ENCODE measurements at regions not wholly inside any gene's neighbourhood (a gene's known extent, or its start where the extent isn't known, plus 50 kb on each side); places are given as distances from the start of the nearest gene placed in this dataset.

DNA sequence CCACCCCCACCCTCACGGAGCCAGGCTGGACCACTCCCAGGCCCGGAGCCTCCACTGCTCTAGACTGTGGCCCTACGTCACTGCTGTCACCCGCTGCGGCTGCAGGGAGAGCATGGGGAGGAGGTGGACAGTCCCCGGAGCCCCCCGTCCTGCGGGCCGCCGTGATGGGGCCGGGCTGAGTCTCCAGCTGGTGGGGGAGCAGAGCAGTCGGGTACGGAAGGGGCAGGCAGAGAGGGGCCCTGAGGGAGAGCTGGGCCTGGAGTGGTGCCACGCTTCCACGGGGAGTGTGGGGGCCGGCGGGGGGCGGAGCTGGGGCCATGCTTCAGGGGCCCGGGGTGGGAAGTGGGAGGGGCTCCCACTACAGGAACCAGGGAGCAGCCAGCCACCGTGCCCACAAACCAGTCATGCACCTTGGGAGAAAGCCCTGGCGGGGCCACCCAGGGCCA, 98.9 kb upstream of the KCNK1 start:
- ATAC-seq: peak; percentile 37 to 52
- Mint-ChIP-seq H3K4me1 (ENCODE audit: low read depth in 2 of 2) (no peaks in the 10 kb centered on the region), H3K36me3 (no peaks in the 10 kb centered on the region), H3K9me3 (peaks cover 5% of the 10 kb centered on the region), H3K4me3 (no peak overlapping the region), H3K27me3 (no peaks in the 10 kb centered on the region), H3K27ac (no peak overlapping the region)
- no peak for DNase-seq (ENCODE audit: low spot score)

DNA sequence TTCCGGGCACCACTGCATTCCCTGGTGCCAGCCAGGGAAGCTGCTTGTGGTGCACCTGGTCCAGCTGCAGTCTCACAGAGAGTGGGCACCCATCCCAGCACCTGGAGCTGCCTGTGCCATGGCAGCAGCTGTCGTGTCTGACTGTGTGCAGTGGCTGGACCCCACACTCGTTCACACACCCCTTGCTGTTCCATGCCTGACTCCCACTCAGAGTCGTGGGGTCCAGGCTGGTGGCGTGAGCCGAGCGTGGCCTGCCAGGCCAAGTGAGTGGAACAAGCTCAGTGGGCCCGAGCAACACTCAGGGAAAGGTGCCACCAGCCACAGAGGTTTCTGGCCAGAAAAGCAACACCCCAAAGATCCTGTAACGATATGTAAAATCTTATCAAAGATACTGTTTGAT, 97.2 kb upstream of the KCNK1 start:
- Mint-ChIP-seq H3K27ac (no peak overlapping the region), H3K4me3 (no peak overlapping the region), H3K36me3 (no peaks in the 10 kb centered on the region), H3K4me1 (ENCODE audit: low read depth in 2 of 2) (no peaks in the 10 kb centered on the region), H3K27me3 (no peaks in the 10 kb centered on the region), H3K9me3 (peaks cover 5% of the 10 kb centered on the region)
- peak; percentile 38 to 48 for ATAC-seq
- DNase-seq (ENCODE audit: low spot score): no peak

DNA sequence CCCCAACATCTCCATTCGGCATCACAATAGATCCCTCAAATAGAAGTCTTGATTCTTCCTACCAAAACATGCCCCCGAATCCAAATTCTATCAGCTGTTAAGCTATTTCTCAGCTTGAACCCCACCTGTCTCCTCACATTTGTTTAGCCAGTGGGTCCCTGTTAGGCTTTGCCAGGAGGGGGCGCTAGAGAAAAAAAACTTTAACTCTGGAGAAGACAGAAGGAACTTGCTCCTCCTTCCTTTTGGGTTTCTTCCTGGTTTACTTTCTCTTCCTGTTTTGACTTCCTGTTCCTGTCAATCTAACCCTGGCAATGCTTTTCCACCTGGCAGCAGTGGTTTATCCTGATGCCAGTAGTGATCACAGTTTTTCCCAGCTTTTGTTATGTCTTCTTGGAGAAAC, 95.6 kb upstream of the KCNK1 start:
- no peaks in the 10 kb centered on the region for H3K4me1 Mint-ChIP-seq (ENCODE audit: low read depth in 2 of 2)
- no peaks in the 10 kb centered on the region for H3K36me3 Mint-ChIP-seq
- ATAC-seq (no peak), DNase-seq (ENCODE audit: low spot score) (no peak)
- peaks cover 5% of the 10 kb centered on the region for H3K9me3 Mint-ChIP-seq
- H3K4me3 Mint-ChIP-seq: no peak overlapping the region
- H3K27me3 Mint-ChIP-seq: no peaks in the 10 kb centered on the region
- H3K27ac Mint-ChIP-seq: no peak overlapping the region

DNA sequence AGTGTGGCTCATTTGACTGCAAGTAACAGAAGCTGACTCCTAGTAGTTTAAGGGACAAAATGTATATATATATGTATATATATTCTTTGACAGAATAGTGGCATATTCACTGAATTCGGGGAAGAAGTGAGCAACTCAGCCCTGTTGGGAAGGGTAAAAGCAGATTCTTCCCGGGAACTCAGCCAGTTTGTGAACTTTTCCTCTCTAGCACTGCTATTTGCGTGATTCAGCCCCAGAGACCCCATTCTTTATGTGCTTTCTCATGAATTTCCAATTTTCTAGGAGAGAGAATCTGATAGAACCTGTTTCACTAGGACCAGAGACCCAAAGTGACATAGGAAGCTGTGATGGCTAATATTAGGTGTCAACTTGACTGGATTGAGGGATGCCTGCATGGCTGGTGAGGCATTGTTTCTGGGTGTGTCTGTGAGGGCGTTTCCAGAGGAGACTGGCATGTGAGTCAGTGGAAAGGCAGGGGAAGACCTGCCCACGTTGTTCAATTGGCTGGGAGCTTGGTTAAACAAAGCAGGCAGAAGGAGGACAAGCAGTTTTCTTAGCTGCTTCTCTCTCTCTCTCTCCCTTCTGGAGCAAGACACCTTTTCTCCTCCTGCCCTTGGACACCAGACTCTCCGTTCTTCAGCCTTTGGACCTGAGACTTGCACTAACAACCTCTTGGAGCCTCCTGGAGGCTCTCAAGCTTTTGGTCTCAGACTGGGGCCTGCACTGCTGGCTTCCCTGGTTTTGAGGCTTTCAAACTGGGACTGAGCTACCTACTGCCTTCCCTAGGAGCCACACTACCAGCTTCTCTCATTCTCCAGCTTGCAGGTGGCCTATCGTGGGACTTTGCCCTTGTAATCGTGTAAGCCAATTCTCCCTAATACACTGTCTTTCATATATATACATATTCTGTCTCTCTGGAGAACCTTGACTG, 93.4 kb upstream of the KCNK1 start:
- H3K36me3 Mint-ChIP-seq: no peaks in the 10 kb centered on the region
- no peak for ATAC-seq
- H3K4me3 Mint-ChIP-seq: no peak overlapping the region

GRCh38 chr1:233523047-233523446, 90.9 kb upstream of the KCNK1 start:
- no peak for DNase-seq (ENCODE audit: low spot score)
- no peak overlapping the region for H3K4me3 Mint-ChIP-seq
- no peaks in the 10 kb centered on the region for H3K27me3 Mint-ChIP-seq
- peaks cover 5% of the 10 kb centered on the region for H3K9me3 Mint-ChIP-seq
- H3K36me3 Mint-ChIP-seq: no peaks in the 10 kb centered on the region
- ATAC-seq: no peak
- no peak overlapping the region for H3K27ac Mint-ChIP-seq
- H3K4me1 Mint-ChIP-seq (ENCODE audit: low read depth in 2 of 2): no peaks in the 10 kb centered on the region

More for the DNA sequence above, 93.4 kb upstream of the KCNK1 start:
- Mint-ChIP-seq H3K4me1 (ENCODE audit: low read depth in 2 of 2) (no peaks in the 10 kb centered on the region), H3K27ac (no peak overlapping the region), H3K9me3 (peaks cover 5% of the 10 kb centered on the region), H3K27me3 (no peaks in the 10 kb centered on the region)
- no peak for DNase-seq (ENCODE audit: low spot score)

GRCh38 chr1:233527818-233528217, 86.1 kb upstream of the KCNK1 start:
- ATAC-seq: no peak
- Mint-ChIP-seq H3K36me3 (no peaks in the 10 kb centered on the region), H3K27ac (no peak overlapping the region), H3K27me3 (peaks cover 0 to 2% of the 10 kb centered on the region in 2 donors), H3K4me1 (ENCODE audit: low read depth in 2 of 2) (no peaks in the 10 kb centered on the region), H3K4me3 (no peak overlapping the region), H3K9me3 (peaks cover 5% of the 10 kb centered on the region)
- DNase-seq (ENCODE audit: low spot score): no peak

DNA sequence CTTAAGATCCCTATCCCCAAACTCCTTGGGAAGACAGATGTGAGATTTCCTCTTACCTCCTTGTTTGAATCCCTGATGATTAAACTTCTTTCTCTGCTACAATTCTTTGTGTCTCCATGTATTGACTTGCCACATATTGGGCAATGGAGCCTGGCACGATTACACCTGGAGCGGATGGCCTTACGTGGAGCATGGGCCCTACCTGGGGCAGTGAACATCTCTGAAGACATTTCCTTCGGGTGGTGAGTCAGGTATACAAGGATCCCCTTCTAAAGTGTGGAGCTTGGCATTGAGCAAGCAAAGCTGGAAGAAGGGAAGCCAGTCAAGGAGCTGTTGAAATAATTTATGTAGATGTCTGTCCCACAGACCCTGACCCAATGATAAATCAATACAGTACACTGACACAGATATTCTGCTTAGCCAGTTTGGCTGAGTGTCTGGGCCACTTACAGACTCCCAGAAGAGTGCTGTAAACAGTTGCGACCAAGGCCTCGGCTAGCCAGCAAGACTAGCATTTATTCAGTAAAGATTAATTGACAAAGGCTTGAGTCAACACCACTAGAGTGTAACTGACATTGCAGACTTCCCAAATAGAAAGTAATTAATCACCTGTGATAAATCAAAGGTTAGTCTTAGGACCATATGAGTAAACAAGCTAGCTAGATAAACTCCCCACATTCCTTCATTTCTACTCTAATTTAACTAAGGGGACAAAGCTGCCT, 83.1 kb upstream of the KCNK1 start:
- ATAC-seq: no peak
- DNase-seq (ENCODE audit: low spot score): no peak
- no peaks in the 10 kb centered on the region for H3K4me1 Mint-ChIP-seq (ENCODE audit: low read depth in 2 of 2)
- no peak overlapping the region for H3K27ac Mint-ChIP-seq
- H3K36me3 Mint-ChIP-seq: no peaks in the 10 kb centered on the region
- no peak overlapping the region for H3K4me3 Mint-ChIP-seq
- peaks cover 8% of the 10 kb centered on the region for H3K9me3 Mint-ChIP-seq
- peaks cover 0 to 7% of the 10 kb centered on the region in 2 donors for H3K27me3 Mint-ChIP-seq

DNA sequence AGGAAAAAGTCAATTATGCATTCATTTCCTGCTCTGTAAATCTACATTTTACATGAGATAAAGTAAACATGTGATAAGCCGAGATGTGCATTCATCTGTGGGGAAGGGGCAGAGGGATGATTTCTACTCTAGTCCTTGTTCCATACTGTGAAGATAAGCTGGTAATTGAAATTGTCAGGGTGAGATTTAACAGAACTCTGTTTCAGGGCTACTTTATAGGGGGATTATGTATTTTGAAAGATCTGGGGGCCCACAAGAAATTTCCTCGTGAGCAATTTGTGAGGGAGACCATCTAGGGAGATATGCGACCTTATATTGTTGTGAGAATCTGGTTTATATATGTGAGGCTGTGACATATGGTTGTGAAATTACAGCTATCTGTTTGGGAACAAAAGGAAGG, 73.1 kb upstream of the KCNK1 start:
- Mint-ChIP-seq H3K9me3 (peaks cover 4% of the 10 kb centered on the region), H3K4me3 (no peak overlapping the region), H3K4me1 (ENCODE audit: low read depth in 2 of 2) (no peaks in the 10 kb centered on the region), H3K27me3 (peaks cover 0 to 33% of the 10 kb centered on the region in 2 donors), H3K27ac (no peak overlapping the region), H3K36me3 (no peaks in the 10 kb centered on the region)
- DNase-seq (ENCODE audit: low spot score): no peak
- ATAC-seq: no peak

DNA sequence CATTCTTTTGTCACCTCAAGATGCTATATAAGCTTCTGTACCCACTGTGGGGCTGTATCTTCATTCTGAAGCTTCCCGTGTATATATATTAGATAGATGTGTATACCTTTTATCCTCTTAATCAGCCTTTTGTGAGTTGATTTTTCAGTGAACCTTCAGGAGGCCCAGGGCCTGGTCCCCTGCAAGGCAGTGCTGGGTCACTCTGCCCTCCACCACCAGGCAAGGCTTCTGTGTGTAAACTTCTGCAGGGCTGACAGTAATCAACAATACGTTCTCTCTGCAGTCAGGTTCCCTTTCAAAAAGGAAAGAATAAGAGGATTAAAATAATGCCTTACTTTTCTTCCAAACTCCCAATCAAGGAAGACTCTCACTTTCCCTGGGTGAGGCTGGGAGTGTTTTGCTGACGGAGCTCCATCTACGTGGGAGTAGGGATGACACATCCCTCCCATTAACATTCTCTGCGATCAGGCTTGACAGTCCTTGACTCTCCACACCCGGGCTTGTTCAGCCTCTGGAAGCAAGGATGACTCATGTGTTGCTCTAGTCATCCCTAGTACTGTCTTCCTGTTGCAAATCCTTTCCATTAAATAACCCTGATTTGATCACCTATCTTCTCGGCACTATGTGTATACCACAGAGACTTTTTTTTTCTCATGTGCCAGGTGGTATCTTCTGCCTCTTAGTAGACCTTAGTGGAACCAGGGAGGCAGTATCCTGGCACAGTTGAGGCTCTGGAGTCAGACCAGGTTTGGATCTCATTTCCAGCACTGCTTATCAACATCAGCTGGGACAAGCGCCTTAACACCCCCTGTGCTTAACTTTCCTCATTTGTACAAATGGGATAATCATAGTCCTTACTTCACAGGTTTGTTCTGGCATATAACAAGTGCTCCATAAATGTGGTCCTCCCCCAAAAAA, 70.3 kb upstream of the KCNK1 start:
- ATAC-seq: peak in 1 of 2 donors; percentile 36
- Mint-ChIP-seq H3K9me3 (peaks cover 7% of the 10 kb centered on the region), H3K4me3 (no peak overlapping the region), H3K27ac (no peak overlapping the region), H3K4me1 (ENCODE audit: low read depth in 2 of 2) (no peaks in the 10 kb centered on the region), H3K36me3 (no peaks in the 10 kb centered on the region), H3K27me3 (peaks cover 0 to 32% of the 10 kb centered on the region in 2 donors)
- no peak for DNase-seq (ENCODE audit: low spot score)

DNA sequence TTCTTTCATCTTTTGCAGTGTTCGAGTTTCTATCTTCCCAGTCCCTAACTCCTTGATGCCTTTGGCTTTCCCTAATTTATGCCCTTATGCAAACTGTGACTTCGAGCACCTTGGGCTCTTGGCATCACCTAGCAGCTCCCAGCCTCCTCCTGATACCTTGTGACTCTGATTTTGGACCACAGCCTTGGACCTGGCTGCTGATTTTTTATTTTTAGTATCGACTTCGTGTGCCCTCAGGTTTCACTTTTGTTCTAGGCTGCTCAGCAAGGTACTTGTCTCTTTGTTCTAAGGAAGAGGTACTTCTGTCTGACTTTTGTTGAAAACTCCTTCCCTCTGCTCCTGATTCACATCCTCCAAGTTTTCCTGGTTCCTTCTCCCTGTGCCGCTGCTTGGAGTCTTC, 69.6 kb upstream of the KCNK1 start:
- H3K27ac Mint-ChIP-seq: no peak overlapping the region
- H3K9me3 Mint-ChIP-seq: peaks cover 7% of the 10 kb centered on the region
- ATAC-seq: no peak
- no peak overlapping the region for H3K4me3 Mint-ChIP-seq
- DNase-seq (ENCODE audit: low spot score): no peak
- H3K4me1 Mint-ChIP-seq (ENCODE audit: low read depth in 2 of 2): no peaks in the 10 kb centered on the region
- no peaks in the 10 kb centered on the region for H3K36me3 Mint-ChIP-seq
- peaks cover 0 to 32% of the 10 kb centered on the region in 2 donors for H3K27me3 Mint-ChIP-seq

DNA sequence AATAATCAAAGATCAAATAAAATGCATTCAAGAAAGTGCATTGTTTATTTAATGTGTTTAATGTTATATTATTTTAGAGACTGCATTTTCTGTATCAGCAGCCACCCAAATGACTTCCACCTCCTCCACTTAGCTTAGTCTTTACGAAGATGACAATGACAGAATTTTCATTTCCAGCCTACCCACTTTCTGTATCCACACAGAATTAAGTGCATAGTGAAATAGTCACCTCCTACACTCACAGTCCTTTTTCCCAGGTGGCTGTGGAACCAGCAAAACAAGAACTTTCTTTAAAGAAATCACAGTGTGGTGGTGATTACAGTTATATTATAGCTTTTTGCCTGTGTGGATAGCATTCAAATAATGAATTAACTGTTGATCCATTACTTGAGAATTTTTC, 66.2 kb upstream of the KCNK1 start:
- Mint-ChIP-seq H3K4me3 (no peak overlapping the region), H3K9me3 (peaks cover 10% of the 10 kb centered on the region), H3K27me3 (peaks cover 0 to 24% of the 10 kb centered on the region in 2 donors), H3K4me1 (ENCODE audit: low read depth in 2 of 2) (no peaks in the 10 kb centered on the region), H3K27ac (no peak overlapping the region), H3K36me3 (no peaks in the 10 kb centered on the region)
- no peak for ATAC-seq
- DNase-seq (ENCODE audit: low spot score): no peak

DNA sequence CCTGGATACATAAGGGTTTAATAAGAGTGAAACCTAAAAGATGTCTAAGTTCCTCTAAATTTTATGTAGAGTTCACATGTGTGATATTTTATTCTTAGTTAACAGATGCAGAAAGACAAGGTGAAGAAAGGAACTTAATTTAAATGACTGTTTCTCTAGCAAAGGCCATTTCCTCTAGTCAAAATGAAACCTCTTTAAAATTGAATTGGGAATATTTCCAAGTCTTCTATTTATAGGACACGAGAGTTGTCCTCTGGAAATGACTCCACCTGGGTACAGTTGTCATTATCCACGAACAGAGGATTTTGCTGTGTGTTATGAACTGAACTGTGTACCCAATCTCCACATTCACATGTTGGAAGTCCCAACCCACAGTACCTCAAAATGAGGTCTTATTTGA, 64.5 kb upstream of the KCNK1 start:
- no peak overlapping the region for H3K27ac Mint-ChIP-seq
- H3K4me1 Mint-ChIP-seq (ENCODE audit: low read depth in 2 of 2): no peaks in the 10 kb centered on the region
- peaks cover 13% of the 10 kb centered on the region for H3K9me3 Mint-ChIP-seq
- DNase-seq (ENCODE audit: low spot score) (no peak), ATAC-seq (no peak)
- no peaks in the 10 kb centered on the region for H3K36me3 Mint-ChIP-seq
- H3K27me3 Mint-ChIP-seq: peaks cover 0 to 22% of the 10 kb centered on the region in 2 donors
- H3K4me3 Mint-ChIP-seq: no peak overlapping the region

GRCh38 chr1:233549917-233550316, 64.0 kb upstream of the KCNK1 start:
- ATAC-seq (no peak), DNase-seq (ENCODE audit: low spot score) (no peak)
- Mint-ChIP-seq H3K27me3 (peaks cover 0 to 17% of the 10 kb centered on the region in 2 donors), H3K36me3 (no peaks in the 10 kb centered on the region), H3K4me3 (no peak overlapping the region), H3K9me3 (peaks cover 10% of the 10 kb centered on the region), H3K27ac (no peak overlapping the region), H3K4me1 (ENCODE audit: low read depth in 2 of 2) (no peaks in the 10 kb centered on the region)
